ENCODE measurements at regions not wholly inside any gene's neighbourhood (a gene's known extent, or its start where the extent isn't known, plus 50 kb on each side); places are given as distances from the start of the nearest gene placed in this dataset.

DNA sequence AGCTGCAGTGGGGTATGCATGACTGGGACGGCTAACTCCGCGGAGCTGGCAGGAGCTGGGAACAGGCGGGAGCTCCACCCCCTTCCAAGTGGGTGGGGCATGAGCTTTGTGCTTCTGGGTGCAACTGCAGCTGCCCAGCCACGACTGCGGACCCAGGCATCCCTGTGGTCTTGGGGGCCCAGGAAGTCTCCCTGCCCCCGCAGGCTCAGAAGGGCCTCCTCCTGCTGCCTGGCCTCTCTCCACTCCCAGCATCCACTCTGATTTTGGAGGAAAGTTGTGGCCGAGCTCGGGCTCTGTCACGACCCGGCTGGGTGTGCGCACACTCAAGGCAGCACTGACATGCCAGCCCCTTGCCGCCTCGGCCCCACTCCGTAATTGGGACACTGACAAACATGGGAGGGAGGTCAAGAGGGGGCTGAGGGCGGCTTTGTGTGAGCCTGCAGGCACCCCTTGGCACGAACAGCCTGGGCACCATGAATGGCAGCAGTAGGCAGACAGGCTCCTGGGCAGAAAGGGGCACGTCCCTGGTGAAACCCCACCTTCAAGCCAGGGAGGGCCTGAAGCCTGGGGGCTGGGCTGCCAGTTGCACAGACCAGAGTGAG is 822.6 kb downstream of the GLUD2 start:
- TF ChIP-seq, protein P1, sequence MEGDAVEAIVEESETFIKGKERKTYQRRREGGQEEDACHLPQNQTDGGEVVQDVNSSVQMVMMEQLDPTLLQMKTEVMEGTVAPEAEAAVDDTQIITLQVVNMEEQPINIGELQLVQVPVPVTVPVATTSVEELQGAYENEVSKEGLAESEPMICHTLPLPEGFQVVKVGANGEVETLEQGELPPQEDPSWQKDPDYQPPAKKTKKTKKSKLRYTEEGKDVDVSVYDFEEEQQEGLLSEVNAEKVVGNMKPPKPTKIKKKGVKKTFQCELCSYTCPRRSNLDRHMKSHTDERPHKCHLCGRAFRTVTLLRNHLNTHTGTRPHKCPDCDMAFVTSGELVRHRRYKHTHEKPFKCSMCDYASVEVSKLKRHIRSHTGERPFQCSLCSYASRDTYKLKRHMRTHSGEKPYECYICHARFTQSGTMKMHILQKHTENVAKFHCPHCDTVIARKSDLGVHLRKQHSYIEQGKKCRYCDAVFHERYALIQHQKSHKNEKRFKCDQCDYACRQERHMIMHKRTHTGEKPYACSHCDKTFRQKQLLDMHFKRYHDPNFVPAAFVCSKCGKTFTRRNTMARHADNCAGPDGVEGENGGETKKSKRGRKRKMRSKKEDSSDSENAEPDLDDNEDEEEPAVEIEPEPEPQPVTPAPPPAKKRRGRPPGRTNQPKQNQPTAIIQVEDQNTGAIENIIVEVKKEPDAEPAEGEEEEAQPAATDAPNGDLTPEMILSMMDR (IDR thresholded peaks at IDR 0.05): no peak
- TF ChIP-seq POLR2A (IDR thresholded peaks at IDR 0.05) (no peak), POLR2AphosphoS5 (IDR thresholded peaks at IDR 0.05) (no peak), EP300 (IDR thresholded peaks at IDR 0.05) (no peak)
